ENCODE measurements at regions not wholly inside any gene's neighbourhood (a gene's known extent, or its start where the extent isn't known, plus 50 kb on each side); places are given as distances from the start of the nearest gene placed in this dataset.

DNA sequence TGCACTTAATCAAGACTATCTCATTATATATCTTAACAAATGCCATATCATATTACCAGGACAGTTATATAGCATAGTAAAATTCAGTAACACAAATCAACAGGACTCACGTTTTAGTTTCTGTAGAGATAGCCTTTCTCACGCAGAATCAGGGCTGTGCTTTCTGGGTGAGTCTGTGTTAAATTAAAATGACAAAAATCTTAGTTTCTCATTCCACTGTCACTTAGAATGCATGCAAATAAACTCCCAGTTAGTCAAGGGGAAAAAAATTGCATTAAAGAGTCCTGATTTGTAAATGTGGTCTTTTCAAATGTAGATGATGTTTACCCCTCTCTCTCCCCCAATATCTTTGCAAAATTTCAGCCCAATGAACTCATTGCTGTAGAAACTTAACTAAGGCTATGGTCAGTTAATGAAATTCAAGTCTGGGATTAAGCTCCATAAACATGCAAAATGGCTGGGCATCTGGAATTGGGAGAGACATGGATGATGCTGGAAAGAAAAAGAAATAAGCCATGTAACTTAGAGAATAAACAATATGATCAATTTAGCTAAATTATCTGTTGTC is 77.8 kb upstream of the MGAT4C start:
- no CpG with 5 or more reads among the region's 2 CpGs for WGBS (ENCODE audit: insufficient coverage)
- H3K36me3 ChIP-seq (ENCODE audit: control insufficient read depth, insufficient read depth, low read length), result no peaks in the 10 kb centered on the region
- no peaks in the 10 kb centered on the region for H3K27me3 ChIP-seq (ENCODE audit: control insufficient read depth, insufficient read depth, low read length)
- H3K4me1 ChIP-seq (ENCODE audit: control insufficient read depth, insufficient read depth, low read length), result no peaks in the 10 kb centered on the region
- ATAC-seq (no peak), DNase-seq (no peak)
- peaks cover 5% of the 10 kb centered on the region for H3K9me3 ChIP-seq (ENCODE audit: control insufficient read depth, insufficient read depth, low read length)
- no peak for TF ChIP-seq CTCF (IDR thresholded peaks at IDR 0.05)
- Mint-ChIP-seq H3K4me3 (no peak overlapping the region), H3K27me3 (ENCODE audit: low read depth in 2 of 2) (no peaks in the 10 kb centered on the region), H3K27ac (no peak overlapping the region), H3K4me1 (no peaks in the 10 kb centered on the region), H3K36me3 (peaks cover 10% of the 10 kb centered on the region), H3K9me3 (peaks cover 13 to 14% of the 10 kb centered on the region in 2 donors)
- intact Hi-C loops (cut with micrococcal nuclease), result no loop called here
- no peak overlapping the region for H3K4me3 ChIP-seq (ENCODE audit: low read length)
- no peak overlapping the region for H3K27ac ChIP-seq (ENCODE audit: low read length)

GRCh38 chr12:86331457-86331856 is 75.3 kb upstream of the MGAT4C start:
- no peaks in the 10 kb centered on the region for H3K36me3 Mint-ChIP-seq
- 43% methylated on average over 1 of the region's 2 CpGs for WGBS (ENCODE audit: insufficient coverage)

DNA sequence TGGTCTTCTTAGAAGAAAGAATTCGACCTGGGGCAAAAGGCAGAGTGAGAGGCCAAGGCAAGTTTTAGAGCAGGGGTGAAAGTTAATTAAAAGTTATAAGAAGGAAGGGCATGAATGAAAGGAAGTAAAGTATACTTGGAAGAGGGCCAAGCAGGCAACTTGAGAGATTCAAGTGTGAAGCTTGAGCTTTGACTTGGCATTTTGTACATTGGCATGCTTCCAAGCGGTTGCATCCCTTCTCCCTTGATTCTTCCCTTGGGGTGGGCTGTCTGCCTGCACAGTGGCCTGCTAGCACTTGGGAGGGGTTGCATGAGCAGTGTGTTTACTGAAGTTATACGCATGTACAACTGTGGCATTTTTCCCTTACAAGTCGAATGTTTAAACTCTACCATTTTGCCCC is 74.8 kb upstream of the MGAT4C start:
- Mint-ChIP-seq H3K9me3 (peaks cover 6 to 13% of the 10 kb centered on the region in 2 donors), H3K4me1 (no peaks in the 10 kb centered on the region), H3K4me3 (no peak overlapping the region), H3K36me3 (no peaks in the 10 kb centered on the region), H3K27me3 (ENCODE audit: low read depth in 2 of 2) (no peaks in the 10 kb centered on the region), H3K27ac (no peak overlapping the region)
- Histone ChIP-seq H3K4me1 (ENCODE audit: control insufficient read depth, insufficient read depth, low read length) (no peaks in the 10 kb centered on the region), H3K27me3 (ENCODE audit: control insufficient read depth, insufficient read depth, low read length) (no peaks in the 10 kb centered on the region), H3K27ac (ENCODE audit: low read length) (no peak overlapping the region), H3K4me3 (ENCODE audit: low read length) (no peak overlapping the region), H3K36me3 (ENCODE audit: control insufficient read depth, insufficient read depth, low read length) (no peaks in the 10 kb centered on the region), H3K9me3 (ENCODE audit: control insufficient read depth, insufficient read depth, low read length) (peaks cover 5% of the 10 kb centered on the region)
- WGBS (ENCODE audit: insufficient coverage), result 88% methylated on average over 3 of the region's 4 CpGs
- no peak for TF ChIP-seq CTCF (IDR thresholded peaks at IDR 0.05)
- no peak for ATAC-seq
- intact Hi-C loops (cut with micrococcal nuclease), result no loop called here
- no peak for DNase-seq

More at GRCh38 chr12:86331457-86331856, 75.3 kb upstream of the MGAT4C start:
- no peak for TF ChIP-seq CTCF (IDR thresholded peaks at IDR 0.05)
- no peaks in the 10 kb centered on the region for H3K27me3 ChIP-seq (ENCODE audit: control insufficient read depth, insufficient read depth, low read length)
- H3K9me3 Mint-ChIP-seq, result peaks cover 10 to 16% of the 10 kb centered on the region in 2 donors
- peaks cover 5% of the 10 kb centered on the region for H3K9me3 ChIP-seq (ENCODE audit: control insufficient read depth, insufficient read depth, low read length)
- no peak overlapping the region for H3K4me3 ChIP-seq (ENCODE audit: low read length)
- no peak overlapping the region for H3K27ac ChIP-seq (ENCODE audit: low read length)
- H3K4me1 ChIP-seq (ENCODE audit: control insufficient read depth, insufficient read depth, low read length), result no peaks in the 10 kb centered on the region
- H3K27me3 Mint-ChIP-seq (ENCODE audit: low read depth in 2 of 2), result no peaks in the 10 kb centered on the region
- H3K27ac Mint-ChIP-seq, result no peak overlapping the region
- H3K36me3 ChIP-seq (ENCODE audit: control insufficient read depth, insufficient read depth, low read length), result no peaks in the 10 kb centered on the region
- intact Hi-C loops (cut with micrococcal nuclease), result no loop called here
- no peaks in the 10 kb centered on the region for H3K4me1 Mint-ChIP-seq
- no peak overlapping the region for H3K4me3 Mint-ChIP-seq
- DNase-seq (no peak), ATAC-seq (no peak)

DNA sequence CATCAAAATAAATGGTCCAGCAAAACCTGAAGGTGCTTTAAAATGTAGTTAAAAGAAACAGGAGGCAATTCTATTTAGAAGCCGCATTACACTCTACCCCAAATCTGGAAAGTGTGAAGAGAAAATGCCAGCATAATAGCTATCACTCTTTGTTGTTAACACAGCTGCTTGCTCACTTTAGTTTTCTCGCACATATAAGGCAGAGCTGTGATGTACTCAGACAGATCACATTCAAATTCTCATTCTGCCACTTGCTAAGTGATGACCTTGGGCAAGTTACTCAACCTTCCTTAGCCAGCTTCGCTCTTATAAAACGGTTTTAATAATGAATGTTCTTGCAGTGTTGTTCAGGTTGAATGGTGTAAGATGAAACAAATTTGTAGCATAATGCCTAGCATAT is 56.0 kb upstream of the MGAT4C start:
- no peak overlapping the region for H3K4me3 ChIP-seq (ENCODE audit: low read length)
- Mint-ChIP-seq H3K27ac (no peak overlapping the region), H3K36me3 (no peaks in the 10 kb centered on the region), H3K4me3 (no peak overlapping the region), H3K27me3 (ENCODE audit: low read depth in 2 of 2) (no peaks in the 10 kb centered on the region), H3K4me1 (no peaks in the 10 kb centered on the region), H3K9me3 (peaks cover 10 to 17% of the 10 kb centered on the region in 2 donors)
- intact Hi-C loops (cut with micrococcal nuclease), result no loop called here
- 94% methylated on average over 2 of the region's 4 CpGs for WGBS (ENCODE audit: insufficient coverage)
- H3K4me1 ChIP-seq (ENCODE audit: control insufficient read depth, insufficient read depth, low read length), result no peaks in the 10 kb centered on the region
- H3K27me3 ChIP-seq (ENCODE audit: control insufficient read depth, insufficient read depth, low read length), result no peaks in the 10 kb centered on the region
- no peaks in the 10 kb centered on the region for H3K36me3 ChIP-seq (ENCODE audit: control insufficient read depth, insufficient read depth, low read length)
- ATAC-seq (no peak), DNase-seq (no peak)
- no peaks in the 10 kb centered on the region for H3K9me3 ChIP-seq (ENCODE audit: control insufficient read depth, insufficient read depth, low read length)
- H3K27ac ChIP-seq (ENCODE audit: low read length), result no peak overlapping the region
- no peak for TF ChIP-seq CTCF (IDR thresholded peaks at IDR 0.05)
